WTC11 (cell line): ENCODE measurements at regions not wholly inside any gene's neighbourhood (a gene's known extent, or its start where the extent isn't known, plus 50 kb on each side); places are given as distances from the start of the nearest gene placed in this dataset.

Experiments
- ATAC-seq: fragments of 200-7000 bp; cut with Tn5 transposase; 2 replicates; pipeline ENCODE4 v1.10.0; 2021; ENCODE audit warnings: mild to moderate bottlenecking, moderate library complexity
- CTCF ChIA-PET: fragments of 300-600 bp; sonication (Branson Sonifier 250); formaldehyde crosslinking; loops from one replicate; lab custom pipeline; 2021; ENCODE audit warnings: antibody characterized with exemption; lab: Charles Lee
- POLR2A ChIA-PET: fragments of 350-600 bp; sonication (Branson Sonifier 250); formaldehyde crosslinking; loops from one replicate; lab custom pipeline; 2021; ENCODE audit warnings: antibody characterized with exemption; lab: Charles Lee
- DNase-seq: peaks from one replicate; pipeline ENCODE4 v3.0.0; 2021; ENCODE audit warnings: low spot score
- H3K27ac Mint-ChIP-seq: 2 replicates; pipeline ENCODE4 v1.8.0; 2021; ENCODE audit warnings: mixed read lengths
- H3K27me3 Mint-ChIP-seq: 2 replicates; pipeline ENCODE4 v1.8.0; 2021; ENCODE audit warnings: low read depth, mild to moderate bottlenecking, moderate library complexity, mixed read lengths
- H3K36me3 Mint-ChIP-seq: 2 replicates; pipeline ENCODE4 v1.8.0; 2021; ENCODE audit warnings: mixed read lengths
- H3K4me1 Mint-ChIP-seq: 2 replicates; pipeline ENCODE4 v1.8.0; 2022; ENCODE audit warnings: mixed read lengths
- H3K4me3 Mint-ChIP-seq: 2 replicates; pipeline ENCODE4 v1.8.0; 2021; ENCODE audit warnings: mild to moderate bottlenecking, moderate library complexity, mixed read lengths
- H3K9me3 Mint-ChIP-seq: 2 replicates; pipeline ENCODE4 v1.8.0; 2021; ENCODE audit warnings: mixed read lengths
- E2F5 ChIP-seq: sonication (generic); formaldehyde crosslinking; IDR thresholded peaks from 2 replicates; pipeline ENCODE4 v1.8.1; 2022; ENCODE audit warnings: mild to moderate bottlenecking, moderate library complexity, missing genetic modification reagents
- ETV6 ChIP-seq: sonication (generic); formaldehyde crosslinking; IDR thresholded peaks from 2 replicates; pipeline ENCODE4 v1.8.1; 2022; ENCODE audit warnings: mild to moderate bottlenecking, missing genetic modification reagents
- GABPB1 ChIP-seq: sonication (generic); formaldehyde crosslinking; IDR thresholded peaks from 2 replicates; pipeline ENCODE4 v1.8.1; 2023; ENCODE audit warnings: mild to moderate bottlenecking, missing genetic modification reagents
- GRHL2 ChIP-seq: fragments of 250-450 bp; sonication (Bioruptor Pico); IDR thresholded peaks from 2 replicates; pipeline ENCODE4 v1.8.0; 2022; ENCODE audit warnings: mild to moderate bottlenecking, moderate library complexity; ENCODE audit not compliant: insufficient replicate concordance, severe bottlenecking
- JAZF1 ChIP-seq: fragments of 250-450 bp; sonication (Bioruptor Pico); IDR thresholded peaks from 2 replicates; pipeline ENCODE4 v1.9.0; 2021; ENCODE audit warnings: moderate library complexity, mild to moderate bottlenecking, inconsistent platforms
- NFE2L1 ChIP-seq: sonication (generic); formaldehyde crosslinking; IDR thresholded peaks from 2 replicates; pipeline ENCODE4 v1.8.1; 2023; ENCODE audit warnings: missing genetic modification reagents
- NR1H2 ChIP-seq: sonication (generic); formaldehyde crosslinking; IDR thresholded peaks from 2 replicates; pipeline ENCODE4 v1.9.0; 2021; ENCODE audit warnings: mild to moderate bottlenecking, moderate library complexity, missing genetic modification reagents
- PRRX2 ChIP-seq: fragments of 250-450 bp; sonication (Bioruptor Pico); IDR thresholded peaks from 2 replicates; pipeline ENCODE4 v1.8.0; 2021; ENCODE audit warnings: mild to moderate bottlenecking
- RORB ChIP-seq: fragments of 250-450 bp; sonication (Bioruptor Pico); IDR thresholded peaks from 2 replicates; pipeline ENCODE4 v1.9.0; 2021; ENCODE audit warnings: mild to moderate bottlenecking
- ZNF219 ChIP-seq: sonication (generic); formaldehyde crosslinking; IDR thresholded peaks from 2 replicates; pipeline ENCODE4 v1.8.0; 2023; ENCODE audit warnings: missing genetic modification reagents, mild to moderate bottlenecking, borderline replicate concordance
- ZNF396 ChIP-seq: fragments of 250-450 bp; sonication (Bioruptor Pico); IDR thresholded peaks from 2 replicates; pipeline ENCODE4 v1.8.0; 2021; ENCODE audit warnings: mild to moderate bottlenecking, moderate library complexity, borderline replicate concordance
- ZNF416 ChIP-seq: fragments of 250-450 bp; sonication (Bioruptor Pico); IDR thresholded peaks from 2 replicates; pipeline ENCODE4 v1.9.0; 2021; ENCODE audit warnings: mild to moderate bottlenecking, inconsistent platforms
- ZNF532 ChIP-seq: fragments of 250-450 bp; sonication (Bioruptor Pico); IDR thresholded peaks from 2 replicates; pipeline ENCODE4 v1.9.0; 2021; ENCODE audit warnings: mild to moderate bottlenecking, borderline replicate concordance
- TF ChIP-seq, protein P1 (sequence below): sonication (generic); formaldehyde crosslinking; IDR thresholded peaks from 2 replicates; pipeline ENCODE4 v1.8.0; 2022; ENCODE audit warnings: mild to moderate bottlenecking, missing genetic modification reagents
- TF ChIP-seq, protein P2 (sequence below): sonication (generic); formaldehyde crosslinking; IDR thresholded peaks from 2 replicates; pipeline ENCODE4 v1.8.1; 2023; ENCODE audit warnings: mild to moderate bottlenecking, missing genetic modification reagents, moderate library complexity
- TF ChIP-seq, protein P3 (sequence below): fragments of 250-450 bp; sonication (Bioruptor Pico); IDR thresholded peaks from 2 replicates; pipeline ENCODE4 v1.9.0; 2021; ENCODE audit warnings: moderate library complexity, mild to moderate bottlenecking, inconsistent platforms, borderline replicate concordance
- TF ChIP-seq, protein P4 (sequence below): sonication (generic); formaldehyde crosslinking; IDR thresholded peaks from 2 replicates; pipeline ENCODE4 v1.8.0; 2023; ENCODE audit warnings: missing genetic modification reagents

- no peak for TF ChIP-seq E2F5 (CRISPR knock-in tag)
- no peak for TF ChIP-seq ZNF396 (CRISPR knock-in tag)
Measured at GRCh38 chr10:83909001-83909400, 230.3 kb upstream of the GHITM start (continued).

DNA sequence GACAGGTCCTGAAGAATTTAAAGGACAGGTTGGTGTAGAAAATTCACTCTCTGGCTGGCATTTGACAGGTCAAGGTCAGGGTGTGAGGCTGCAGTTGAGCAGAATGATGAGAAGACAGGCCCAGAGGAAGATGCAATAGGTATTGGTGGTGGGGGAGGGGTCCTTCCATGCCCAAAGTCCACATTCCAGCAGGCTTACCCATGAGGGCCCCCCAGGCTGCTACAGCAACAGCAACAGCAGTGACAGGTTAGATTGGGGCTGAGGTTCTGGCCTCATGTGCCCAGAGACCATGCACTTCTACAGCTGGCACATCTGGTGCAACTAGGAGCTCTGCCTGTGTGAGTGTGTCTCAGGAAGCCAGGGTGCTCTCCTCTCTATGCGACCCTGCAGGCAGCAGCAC is 223.5 kb upstream of the GHITM start:
- Mint-ChIP-seq H3K4me3 (no peak overlapping the region), H3K36me3 (no peaks in the 10 kb centered on the region), H3K4me1 (peaks cover 16% of the 10 kb centered on the region), H3K27me3 (peaks cover 17% of the 10 kb centered on the region), H3K27ac (no peak overlapping the region), H3K9me3 (no peaks in the 10 kb centered on the region)
- DNase-seq, result no peak
- CTCF ChIA-PET, result no interaction called here
- POLR2A ChIA-PET, result no interaction called here
- no peak; the same call in 1 of the 2 replicates for ATAC-seq
- TF ChIP-seq GABPB1 (CRISPR knock-in tag) (no peak), RORB (CRISPR knock-in tag) (no peak), ZNF416 (CRISPR knock-in tag) (no peak), JAZF1 (no peak), NFE2L1 (no peak), NR1H2 (CRISPR knock-in tag) (no peak), PRRX2 (CRISPR knock-in tag) (no peak), ZNF219 (CRISPR knock-in tag) (no peak), ZNF532 (CRISPR knock-in tag) (no peak), ETV6 (CRISPR knock-in tag) (no peak), GRHL2 (CRISPR knock-in tag) (no peak)
- TF ChIP-seq, protein P1, sequence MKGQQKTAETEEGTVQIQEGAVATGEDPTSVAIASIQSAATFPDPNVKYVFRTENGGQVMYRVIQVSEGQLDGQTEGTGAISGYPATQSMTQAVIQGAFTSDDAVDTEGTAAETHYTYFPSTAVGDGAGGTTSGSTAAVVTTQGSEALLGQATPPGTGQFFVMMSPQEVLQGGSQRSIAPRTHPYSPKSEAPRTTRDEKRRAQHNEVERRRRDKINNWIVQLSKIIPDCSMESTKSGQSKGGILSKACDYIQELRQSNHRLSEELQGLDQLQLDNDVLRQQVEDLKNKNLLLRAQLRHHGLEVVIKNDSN (CRISPR knock-in tag), result no peak
- TF ChIP-seq, protein P2, sequence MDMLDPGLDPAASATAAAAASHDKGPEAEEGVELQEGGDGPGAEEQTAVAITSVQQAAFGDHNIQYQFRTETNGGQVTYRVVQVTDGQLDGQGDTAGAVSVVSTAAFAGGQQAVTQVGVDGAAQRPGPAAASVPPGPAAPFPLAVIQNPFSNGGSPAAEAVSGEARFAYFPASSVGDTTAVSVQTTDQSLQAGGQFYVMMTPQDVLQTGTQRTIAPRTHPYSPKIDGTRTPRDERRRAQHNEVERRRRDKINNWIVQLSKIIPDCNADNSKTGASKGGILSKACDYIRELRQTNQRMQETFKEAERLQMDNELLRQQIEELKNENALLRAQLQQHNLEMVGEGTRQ (CRISPR knock-in tag), result no peak
- TF ChIP-seq, protein P3, sequence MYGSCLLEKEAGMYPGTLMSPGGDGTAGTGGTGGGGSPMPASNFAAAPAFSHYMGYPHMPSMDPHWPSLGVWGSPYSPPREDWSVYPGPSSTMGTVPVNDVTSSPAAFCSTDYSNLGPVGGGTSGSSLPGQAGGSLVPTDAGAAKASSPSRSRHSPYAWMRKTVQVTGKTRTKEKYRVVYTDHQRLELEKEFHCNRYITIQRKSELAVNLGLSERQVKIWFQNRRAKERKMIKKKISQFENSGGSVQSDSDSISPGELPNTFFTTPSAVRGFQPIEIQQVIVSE (CRISPR knock-in tag), result no peak
- TF ChIP-seq, protein P4, sequence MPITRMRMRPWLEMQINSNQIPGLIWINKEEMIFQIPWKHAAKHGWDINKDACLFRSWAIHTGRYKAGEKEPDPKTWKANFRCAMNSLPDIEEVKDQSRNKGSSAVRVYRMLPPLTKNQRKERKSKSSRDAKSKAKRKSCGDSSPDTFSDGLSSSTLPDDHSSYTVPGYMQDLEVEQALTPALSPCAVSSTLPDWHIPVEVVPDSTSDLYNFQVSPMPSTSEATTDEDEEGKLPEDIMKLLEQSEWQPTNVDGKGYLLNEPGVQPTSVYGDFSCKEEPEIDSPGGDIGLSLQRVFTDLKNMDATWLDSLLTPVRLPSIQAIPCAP (CRISPR knock-in tag), result no peak
